Posterior vena cava (tissue), 2 donors: ENCODE measurements at regions not wholly inside any gene's neighbourhood (a gene's known extent, or its start where the extent isn't known, plus 50 kb on each side); places are given as distances from the start of the nearest gene placed in this dataset.
"Not testable (repeated sequence)": the region's sequence is repeated elsewhere in the genome, so short reads cannot be mapped to it uniquely, and the experiment has no call there.

Experiments used
- DNase-seq: peaks from one replicate; pipeline ENCODE4 v3.0.0-alpha.2; 2020; ENCODE audit warnings: low spot score
- intact Hi-C, 2 donors: fragments of 100-400 bp; cut with DNase I; formaldehyde crosslinking; loops; one replicate each; pipeline versions ENCODE4 v1.14.1 to v1.14.2; 2022 to 2023
- donor health status: DM: yes; HTN: yes; CAD: no.
- donor health status: DM: yes; HTN: yes; CAD: no.

DNA sequence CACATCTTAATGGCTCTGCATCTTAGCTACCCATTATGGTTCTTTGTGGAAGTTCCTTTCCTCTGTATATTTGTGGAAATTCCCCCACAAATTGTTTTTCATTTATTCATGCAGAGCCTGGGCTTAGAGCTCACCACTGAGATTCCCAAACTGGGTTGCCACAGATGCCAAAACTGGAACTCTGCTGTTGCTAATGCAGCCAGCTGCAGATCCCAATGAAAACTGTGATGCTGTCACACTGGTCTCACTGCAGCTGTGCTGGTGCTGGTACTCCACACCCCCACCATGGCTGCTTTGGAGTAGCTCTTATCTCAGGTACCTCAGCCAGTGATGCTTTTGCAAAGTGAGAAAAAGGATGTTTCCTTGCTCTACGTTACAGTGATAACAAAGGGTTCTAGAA, 87.7 kb downstream of the DCK start:
- DNase-seq = no peak
- intact Hi-C loops = no loop called here

DNA sequence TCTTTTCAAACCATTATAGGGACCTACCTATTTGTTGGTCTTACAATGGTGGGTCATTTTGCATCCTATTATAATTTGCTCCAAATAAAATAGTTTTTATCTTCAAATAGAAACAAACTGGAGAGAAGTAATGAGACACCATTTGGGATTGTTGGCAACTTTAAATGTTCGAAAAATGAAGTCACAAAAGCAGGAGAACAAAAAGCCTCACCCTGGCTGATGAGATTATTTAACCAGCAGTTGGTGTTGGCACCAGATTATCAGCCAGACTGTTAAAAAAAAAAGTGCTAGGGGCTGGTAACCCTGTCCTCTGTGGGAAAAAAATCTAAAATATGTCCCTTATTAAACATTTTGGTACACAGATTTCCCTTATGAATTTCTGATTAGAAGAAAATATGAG, 100.3 kb downstream of the DCK start:
- intact Hi-C loops = no loop called here

DNA sequence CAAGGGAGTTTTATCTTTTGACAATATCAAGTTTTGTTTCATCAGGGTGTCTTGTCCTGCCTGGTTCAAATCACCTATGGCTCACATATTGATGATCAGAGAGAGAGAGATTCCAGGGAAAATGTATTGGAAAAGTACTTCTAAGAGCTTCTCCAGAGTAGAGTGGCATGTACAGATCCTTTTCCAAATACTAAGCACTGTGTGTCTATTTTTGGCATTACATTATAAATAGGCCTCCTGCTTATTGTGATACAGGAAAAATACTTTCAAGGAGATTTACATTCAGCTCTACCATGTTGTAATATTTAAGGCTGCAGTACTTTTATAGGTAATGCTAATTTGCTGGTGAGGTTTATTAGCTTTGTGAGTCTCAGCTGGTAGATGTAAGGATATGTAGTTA, 100.8 kb downstream of the DCK start:
- no peak for DNase-seq
- intact Hi-C loops = no loop called here

More for the DNA sequence above, 100.3 kb downstream of the DCK start:
- DNase-seq = no peak

DNA sequence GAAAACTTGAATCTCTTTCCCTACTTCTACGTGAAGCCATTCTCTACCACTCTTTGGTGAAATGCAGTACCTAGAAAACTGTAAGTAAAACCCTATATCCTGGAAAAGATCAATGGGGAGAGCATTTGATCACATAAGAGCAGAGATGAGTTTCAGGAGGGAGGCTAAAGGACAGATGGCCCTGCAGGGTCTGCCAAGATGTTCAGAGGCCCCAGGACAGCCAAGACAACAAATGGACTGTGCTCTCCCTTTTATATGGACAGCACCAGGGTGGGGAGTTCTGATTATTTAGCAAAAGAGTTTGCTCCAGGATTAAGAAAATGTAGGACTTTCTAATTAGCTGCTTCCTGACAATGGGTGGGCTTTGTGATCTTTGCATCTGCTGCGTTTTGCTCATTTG, 101.7 kb downstream of the DCK start:
- intact Hi-C loops = no loop called here
- no peak for DNase-seq

DNA sequence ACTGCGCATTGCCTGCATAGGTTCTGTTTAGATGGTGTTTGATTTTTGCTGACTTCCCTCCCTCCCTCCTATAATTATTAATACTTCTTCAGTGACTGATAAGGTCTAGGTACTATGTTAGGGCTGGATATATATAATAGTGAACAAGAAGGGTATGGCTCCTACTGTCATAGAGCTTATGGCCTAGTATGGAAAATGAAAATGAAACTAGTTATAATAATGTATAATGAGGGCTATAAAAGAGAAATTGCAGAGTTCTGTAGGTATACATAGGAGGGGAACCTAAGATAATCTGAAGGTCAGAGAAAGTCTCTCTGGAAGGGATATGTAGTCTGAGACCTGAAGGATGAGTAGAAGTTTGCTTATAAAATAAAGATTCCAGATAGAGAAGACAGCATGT, 102.1 kb downstream of the DCK start:
- intact Hi-C loops = no loop called here

DNA sequence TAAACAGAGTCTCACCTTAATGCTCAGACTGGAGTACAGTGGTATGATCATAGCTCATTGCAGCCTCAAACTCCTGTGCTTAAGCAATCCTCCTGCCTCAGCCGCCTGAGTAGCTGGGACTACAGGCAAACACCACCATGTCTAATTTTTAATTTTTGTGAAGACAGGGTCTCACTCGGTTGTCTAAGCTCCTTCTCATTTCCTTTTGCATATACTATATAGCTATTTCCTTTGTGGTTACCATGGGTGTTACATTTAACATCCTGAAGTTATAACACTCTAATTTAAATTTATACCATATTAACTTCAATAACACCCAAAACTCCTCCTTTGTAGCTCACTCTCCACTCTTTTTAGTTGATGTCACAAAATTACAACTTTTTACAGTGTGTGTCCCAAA, 114.3 kb downstream of the DCK start:
- DNase-seq = no peak
- intact Hi-C loops = no loop called here

More for the DNA sequence above, 102.1 kb downstream of the DCK start:
- DNase-seq = no peak

DNA sequence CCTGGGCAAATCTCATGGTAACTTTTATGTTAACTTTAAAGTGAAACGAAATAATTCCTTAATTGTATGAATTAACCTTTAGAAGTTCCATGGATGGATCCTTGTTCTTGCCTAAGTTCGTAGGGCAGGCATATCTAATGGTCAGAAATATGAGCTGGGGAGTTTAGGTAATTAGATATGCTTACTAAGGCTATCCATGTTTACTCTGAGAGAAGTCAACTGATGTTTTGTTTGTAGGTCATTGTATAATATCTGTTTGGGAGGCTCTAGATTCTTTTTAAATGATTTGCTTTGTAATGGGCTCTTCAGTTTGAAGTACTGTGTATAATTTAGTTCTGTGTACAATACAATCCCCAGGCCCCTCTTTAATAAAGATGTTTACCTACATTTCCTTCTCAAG, 117.0 kb downstream of the DCK start:
- intact Hi-C loops = no loop called here
- DNase-seq = no peak

DNA sequence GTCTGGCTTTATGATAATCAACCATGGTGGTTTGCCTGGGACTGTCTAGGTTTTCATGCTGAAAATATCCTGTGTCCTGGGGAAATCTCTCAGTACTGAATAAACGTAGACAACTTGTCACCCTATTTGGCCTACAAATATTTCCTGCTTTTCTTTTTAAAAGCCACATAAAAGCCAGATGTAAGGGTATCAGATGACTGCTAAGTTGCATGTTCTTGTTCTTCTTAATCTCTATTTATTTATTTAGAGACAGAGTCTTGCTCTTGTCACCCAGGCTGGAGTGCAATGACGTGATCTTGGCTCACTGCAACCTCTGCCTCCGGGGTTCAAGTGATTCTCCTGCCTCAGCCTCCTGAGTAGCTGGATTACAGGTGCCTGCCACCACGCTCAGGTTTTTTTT, 117.7 kb downstream of the DCK start:
- DNase-seq, intact Hi-C loops: not testable (repeated sequence)

DNA sequence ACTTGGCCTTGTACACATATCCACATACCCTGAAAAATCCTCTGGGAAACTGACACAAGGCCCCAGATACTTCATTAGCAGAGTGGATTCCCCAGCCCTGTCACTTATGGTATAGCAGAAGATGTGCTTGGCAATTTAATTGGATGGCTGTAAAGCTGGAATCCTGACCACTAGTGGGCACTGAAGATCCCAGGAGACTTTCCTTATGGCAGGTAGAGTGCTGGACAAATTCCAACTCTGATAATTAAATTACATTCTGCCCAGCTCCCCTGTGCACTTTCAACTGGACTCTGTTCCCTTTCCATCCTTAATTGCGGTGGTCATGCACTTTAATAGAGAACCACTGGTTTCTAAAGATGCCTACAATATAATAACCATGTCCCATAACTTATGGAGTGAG, 119.8 kb downstream of the DCK start:
- intact Hi-C loops = no loop called here
- no peak for DNase-seq

DNA sequence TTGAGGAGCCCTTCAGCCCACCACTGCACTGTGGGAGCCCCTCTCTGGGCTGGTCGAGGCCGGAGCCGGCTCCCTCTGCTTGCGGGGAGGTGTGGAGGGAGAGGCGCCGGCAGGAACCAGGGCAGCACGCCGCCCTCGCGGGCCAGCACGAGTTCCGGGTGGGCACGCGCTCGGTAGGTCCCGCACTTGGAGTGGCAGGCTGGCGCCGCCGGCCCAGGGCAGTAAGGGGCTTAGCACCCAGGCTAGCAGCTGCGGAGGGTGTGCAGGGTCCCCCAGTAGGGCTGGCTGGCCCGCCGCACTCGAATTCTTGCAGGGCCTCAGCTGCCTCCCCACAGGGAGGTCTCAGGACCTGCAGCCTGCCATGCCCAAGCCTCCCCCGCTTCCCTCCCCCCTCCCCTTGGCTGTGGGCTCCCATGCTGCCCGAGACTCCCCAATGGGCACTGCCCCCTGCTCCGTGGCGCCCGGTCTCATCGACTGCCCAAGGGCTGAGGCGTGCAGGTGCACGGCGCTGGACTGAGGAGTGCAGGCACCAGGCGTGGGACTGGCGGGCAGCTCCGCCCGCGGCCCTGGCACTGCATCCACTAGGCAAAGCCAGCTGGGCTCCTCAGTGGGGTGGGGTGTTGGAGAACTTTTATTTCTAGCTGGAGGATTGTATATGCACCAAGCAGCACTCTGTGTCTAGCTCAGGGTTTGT, 127.5 kb downstream of the DCK start:
- DNase-seq = no peak
- intact Hi-C loops = no loop called here

DNA sequence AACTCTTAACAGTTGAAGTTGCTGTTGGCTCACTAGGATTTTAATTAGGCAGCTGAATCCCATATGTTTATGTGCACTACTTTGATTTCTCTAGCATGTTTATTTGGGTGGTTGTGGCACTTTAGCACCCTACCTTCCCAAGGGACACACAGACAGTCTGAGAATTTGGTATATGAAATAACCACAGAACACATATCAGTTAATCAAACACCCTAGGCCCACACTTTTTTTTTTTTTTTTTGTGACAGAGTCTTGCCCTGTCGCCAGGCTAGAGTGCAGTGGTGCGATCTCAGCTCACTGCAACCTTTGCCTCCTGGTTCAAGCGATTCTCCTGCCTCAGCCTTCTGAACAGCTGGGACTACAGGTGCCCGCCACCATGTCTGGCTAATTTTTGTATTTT, 130.5 kb downstream of the DCK start:
- no peak for DNase-seq
- intact Hi-C loops = no loop called here

DNA sequence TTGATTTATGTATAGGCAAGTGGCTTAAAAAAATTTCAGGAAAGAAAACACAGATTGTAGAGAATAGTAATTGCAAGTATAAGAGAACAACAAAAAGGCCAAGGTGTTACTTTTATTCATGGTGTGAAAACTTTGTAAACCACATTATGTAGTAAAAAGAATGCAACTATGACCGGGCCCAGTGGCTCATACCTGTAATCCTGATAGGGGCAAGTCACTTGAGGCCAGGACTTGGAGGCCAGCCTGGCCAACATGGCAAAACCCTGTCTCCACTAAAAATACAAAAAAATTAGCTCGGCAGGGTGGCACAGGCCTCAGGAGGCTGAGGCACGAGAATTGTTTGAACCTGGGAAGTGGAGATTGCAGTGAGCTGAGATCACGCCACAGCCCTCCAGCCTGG, 131.7 kb downstream of the DCK start:
- intact Hi-C loops = no loop called here
- DNase-seq = no peak

DNA sequence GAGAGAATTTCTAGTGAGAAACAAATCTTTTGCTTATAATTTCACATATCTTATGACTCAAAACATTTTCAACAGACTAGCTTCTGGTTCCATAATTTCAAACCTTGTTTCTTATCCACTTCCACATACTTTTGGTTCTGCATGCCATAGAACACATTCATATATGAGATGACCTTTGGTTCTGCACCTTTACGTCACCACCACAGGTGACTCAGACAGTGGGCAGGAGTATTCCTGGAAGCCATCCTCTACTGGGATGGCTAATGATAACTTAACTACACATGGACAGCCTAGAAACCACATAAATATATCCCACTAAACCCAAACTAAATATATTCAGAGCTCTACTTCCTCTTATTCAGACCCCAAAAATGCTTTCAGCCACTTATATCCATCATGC, 133.3 kb downstream of the DCK start:
- intact Hi-C loops = no loop called here
- DNase-seq = no peak

DNA sequence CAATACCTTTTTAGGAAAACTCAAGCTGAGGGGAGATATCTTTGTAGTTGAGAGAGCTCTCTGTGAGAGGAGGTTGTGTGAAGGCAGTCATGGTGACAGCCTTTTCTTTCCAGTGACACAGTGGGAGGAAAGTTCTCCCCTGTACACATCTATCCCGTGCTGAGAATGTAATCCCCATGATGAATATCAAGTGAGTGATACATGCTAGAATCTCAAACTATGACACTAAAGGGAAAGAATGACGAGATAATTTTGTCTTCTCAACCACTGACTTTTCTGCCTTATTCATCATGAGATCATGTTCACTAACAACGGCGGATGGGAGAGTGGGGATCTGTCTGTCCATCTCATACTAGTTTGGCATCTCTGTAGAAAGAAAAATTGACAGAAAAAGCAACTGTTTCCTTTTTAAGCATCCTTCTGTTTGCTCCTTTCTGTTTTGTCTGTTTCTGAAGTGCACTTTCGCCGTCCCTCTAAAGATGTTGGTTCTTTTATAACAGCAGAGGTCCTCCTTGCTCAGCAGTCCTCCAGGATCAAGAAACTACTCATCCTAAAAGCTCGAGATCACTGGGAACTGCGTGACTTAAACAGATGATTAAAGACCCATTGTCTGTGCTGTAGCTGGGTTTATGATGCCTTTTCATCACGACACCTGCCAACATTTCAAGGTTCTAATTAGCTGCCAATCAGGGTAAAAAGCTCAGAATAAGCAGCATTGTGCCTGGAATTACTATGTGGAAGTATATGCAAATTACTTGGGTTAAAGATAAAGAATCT, 137.6 kb downstream of the DCK start:
- DNase-seq = no peak
- intact Hi-C loops = no loop called here

DNA sequence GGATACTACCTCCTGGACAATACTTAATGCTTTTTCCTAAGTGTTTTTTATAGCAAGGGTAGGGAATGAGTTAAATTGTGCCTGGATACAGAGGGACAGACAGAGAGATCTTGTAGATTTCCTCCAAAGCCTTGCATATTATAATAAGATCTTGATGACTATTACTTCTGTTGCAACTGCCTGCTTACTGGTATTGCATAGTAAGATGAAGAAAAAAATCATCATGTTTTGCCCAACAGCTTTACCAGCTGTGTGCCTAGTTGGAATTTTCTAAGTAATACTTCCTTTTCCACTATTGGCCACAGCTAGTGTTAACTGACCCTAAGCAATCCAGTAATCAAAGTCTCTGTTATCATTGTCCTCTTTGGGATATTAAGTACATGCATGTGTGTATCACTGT, 139.0 kb downstream of the DCK start:
- intact Hi-C loops = no loop called here
- no peak for DNase-seq

DNA sequence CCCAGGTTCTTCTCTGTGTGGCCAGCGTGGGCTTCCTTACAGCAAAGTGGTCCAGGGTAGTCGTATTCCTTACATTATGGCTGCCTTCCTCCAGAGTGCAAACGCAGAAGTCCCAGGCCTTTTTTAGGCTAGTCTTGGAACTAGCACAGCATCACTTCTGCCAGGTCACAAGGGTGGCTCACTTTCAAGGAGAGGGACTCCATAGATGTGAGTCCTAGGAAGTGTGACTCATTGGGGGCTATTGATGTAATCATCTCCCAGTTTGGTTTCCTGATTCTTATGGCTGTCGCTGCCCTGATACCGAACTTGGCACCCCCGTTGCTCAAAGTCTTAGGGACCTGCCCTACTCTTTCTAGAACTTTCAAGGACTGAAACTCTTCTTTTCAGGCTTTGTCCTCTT, 140.0 kb downstream of the DCK start:
- DNase-seq = no peak
- intact Hi-C loops = no loop called here

DNA sequence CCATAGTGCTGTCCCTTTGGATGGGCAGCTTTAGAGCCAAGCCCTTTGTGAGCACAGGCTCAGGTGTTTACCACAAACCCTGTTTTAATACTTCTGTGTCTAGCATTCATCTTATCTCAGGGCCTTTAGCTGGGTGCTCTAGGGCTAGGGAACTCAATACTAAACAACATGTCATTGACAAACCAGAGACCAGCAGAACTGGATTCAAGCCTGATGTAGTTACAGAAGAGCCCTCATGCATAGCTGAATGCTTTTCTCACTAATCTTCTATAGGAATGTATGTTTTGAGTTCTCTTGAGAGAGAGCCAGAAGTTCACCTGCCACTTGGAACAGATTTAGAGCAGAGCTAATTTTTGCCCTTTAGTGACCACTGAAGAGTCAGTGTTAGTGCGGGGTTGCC, 142.6 kb downstream of the DCK start:
- no peak for DNase-seq
- intact Hi-C loops = no loop called here

DNA sequence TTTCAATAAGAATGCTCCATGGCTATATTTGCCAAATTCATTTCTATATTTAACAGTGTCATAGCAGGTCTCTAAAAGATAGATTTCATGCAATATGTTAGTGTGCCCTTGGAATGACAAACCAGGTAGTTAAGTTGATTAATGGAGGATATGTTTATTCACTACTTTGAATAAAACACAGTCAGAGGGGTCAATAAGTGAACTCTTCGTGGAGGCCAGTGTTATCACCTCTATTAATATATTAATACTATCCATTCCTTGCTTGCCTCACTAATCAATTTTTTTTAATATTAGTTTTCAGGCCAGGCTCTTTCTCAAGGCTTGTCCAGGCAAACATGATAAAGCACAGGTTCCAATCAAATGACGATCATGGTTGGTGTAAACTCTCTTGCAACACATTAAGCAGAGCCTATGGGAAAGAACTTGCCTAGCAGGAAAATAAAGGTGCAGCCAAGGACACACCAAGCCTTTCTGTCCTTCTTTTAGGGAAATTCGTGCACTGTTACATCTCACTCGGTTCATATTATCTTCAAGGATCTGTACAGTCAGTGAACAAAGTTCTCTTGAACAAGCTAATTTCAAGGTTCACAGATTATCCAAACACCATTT, 144.7 kb downstream of the DCK start:
- intact Hi-C loops = no loop called here

DNA sequence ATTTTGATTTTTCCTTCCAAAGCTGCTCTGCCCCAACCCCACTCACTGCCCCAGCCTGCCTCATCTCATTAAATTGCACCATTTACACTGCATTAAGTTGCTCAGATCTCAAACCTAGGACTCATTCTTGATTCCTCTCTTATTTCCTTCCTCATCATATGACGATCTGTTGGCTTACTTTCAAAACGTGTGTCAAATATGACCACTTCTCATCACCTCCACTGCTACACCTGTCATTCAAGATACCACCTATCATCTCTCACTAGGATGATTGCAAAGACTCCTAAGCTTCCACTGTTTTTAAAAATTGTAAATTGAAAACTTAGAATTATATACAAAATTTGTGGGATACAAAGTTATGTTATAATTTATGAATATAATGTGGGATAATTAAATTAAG, 147.1 kb downstream of the DCK start:
- no peak for DNase-seq
- intact Hi-C loops = no loop called here

More for the DNA sequence above, 144.7 kb downstream of the DCK start:
- DNase-seq = no peak

DNA sequence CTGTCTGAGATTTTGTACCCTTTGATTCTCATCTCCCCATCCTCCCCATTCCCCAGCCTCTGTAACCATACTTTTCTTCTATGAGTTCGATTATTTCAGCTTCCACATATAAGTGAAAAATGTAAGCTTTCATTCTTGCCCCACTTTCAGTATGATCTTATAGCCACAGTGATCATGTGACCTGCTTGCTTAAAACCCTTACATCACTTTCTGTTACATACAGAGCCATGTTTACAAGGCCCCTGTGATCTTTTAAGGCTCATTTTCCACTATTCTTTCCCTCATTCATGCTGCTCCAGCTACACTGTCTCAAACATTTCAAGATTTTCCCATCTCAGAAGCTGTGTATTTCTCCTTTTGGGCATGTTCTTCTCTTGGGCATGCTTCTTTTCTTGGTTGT, 147.7 kb downstream of the DCK start:
- no peak for DNase-seq
- intact Hi-C loops = no loop called here

DNA sequence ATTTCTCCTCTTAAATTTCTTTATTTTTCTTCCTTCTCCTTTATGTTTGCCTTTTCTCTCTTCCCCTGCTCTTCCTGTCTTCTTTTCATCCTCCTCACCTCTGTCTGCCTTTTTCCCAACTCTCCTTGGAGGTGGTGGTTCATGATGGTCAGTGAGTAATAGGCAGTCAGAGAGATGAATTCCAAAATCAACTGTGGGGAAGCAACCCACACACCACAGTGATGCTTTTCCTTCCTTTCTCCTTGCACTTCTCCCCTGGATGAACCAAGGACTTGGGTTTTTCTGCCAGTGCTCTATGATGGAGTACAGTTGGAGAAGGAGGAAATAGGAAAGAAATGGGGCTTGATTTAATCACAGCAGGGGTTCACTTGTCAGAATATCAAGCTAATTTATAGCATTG, 153.8 kb downstream of the DCK start:
- intact Hi-C loops = loop anchor here in 1 of 2 donors (2.0 kb wide), 1 partner anchor 14 kb away; no protein-coding TSS in a partner anchor

More for the DNA sequence above, 153.8 kb downstream of the DCK start:
- no peak for DNase-seq
